ENCODE measurements at regions not wholly inside any gene's neighbourhood (a gene's known extent, or its start where the extent isn't known, plus 50 kb on each side); places are given as distances from the start of the nearest gene placed in this dataset.
A peak's percentile ranks its signal among the peaks of the same experiment; 100 is the strongest.
"Not testable (repeated sequence)": the region's sequence is repeated elsewhere in the genome, so short reads cannot be mapped to it uniquely, and the experiment has no call there.

DNA sequence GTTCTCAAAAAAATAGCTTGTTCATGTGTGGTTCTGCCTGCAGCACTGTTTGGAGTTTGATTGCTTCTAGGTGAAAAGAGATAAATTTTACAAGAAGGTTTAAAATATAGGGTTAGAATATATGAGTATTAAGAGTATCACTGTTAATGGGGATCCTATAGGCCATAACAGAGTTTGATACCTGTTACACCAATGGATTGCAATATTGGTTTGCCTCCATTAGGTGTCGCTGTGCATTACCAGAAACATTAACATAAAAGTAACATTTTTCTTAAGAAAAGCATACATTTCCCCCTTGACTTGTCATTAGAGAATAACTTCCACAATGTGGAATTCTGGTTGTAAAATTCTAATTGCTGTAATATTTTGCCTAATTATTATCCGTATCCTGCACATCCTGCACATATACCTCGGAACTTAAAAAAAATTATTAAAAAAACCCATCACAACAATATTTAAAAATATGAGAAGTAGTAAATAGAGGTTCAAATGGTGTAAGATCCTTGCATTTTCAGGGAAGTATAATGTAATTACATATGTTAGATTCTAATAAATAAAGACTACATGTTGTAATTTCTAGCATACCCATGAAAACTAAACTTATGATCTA lies 63.0 kb downstream of the CYP4A11 start:
- DNase-seq (ENCODE audit: low read depth in 3 of 3) = peak in 1 of 3 experiments; percentile 5

DNA sequence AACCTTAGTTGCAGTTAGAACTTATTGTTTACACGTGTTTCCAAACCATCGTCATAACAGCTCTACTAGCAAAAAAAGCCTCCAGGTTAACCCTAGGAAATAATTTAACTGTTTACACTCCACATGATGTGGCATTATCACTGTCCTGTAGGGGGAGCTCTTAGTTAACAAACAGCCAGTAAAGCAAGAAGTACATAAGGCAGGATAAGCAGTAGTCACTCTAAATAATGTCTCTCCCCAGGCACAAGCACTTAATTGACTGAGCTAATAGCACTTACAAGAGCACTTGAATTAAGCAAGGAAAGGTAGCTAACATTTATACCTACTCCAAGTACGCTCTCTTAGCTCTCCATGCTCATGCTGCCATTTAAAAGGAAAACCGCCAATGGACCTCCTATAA lies 65.2 kb downstream of the CYP4A11 start:
- DNase-seq (ENCODE audit: low read depth in 3 of 3) = not testable (repeated sequence)

Measured in stimulated activated CD4-positive, alpha-beta T cell treated with anti-CD3 and anti-CD28 coated beads, TNF-alpha, amount 100 ng/mL, for 24 hours (primary cell).